ENCODE measurements at regions not wholly inside any gene's neighbourhood (a gene's known extent, or its start where the extent isn't known, plus 50 kb on each side); places are given as distances from the start of the nearest gene placed in this dataset.

DNA sequence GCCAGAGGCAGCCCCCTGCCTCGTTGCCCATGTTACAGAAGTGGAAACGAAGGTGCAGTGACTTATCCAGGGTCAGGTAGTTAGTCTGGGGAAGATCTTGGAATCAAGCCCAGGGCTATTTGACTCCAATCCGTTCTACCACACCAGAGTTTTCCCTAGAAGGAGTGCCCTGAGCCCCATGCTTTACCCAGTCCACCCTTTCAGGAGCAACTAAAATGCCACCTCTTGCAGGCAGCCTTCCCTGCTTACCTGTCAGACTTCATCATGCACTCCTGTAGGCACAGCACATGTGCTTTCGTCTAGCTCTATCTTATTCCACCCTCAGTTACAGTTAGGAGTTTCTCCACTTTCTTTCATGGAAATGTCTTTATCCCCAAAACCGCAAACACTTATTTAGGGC lies 80.2 kb downstream of the CHST1 start:
- no peak for TF ChIP-seq SIN3A (IDR thresholded peaks at IDR 0.05; ENCODE audit: borderline replicate concordance, insufficient read depth, low read length)
- TF ChIP-seq, protein P1, sequence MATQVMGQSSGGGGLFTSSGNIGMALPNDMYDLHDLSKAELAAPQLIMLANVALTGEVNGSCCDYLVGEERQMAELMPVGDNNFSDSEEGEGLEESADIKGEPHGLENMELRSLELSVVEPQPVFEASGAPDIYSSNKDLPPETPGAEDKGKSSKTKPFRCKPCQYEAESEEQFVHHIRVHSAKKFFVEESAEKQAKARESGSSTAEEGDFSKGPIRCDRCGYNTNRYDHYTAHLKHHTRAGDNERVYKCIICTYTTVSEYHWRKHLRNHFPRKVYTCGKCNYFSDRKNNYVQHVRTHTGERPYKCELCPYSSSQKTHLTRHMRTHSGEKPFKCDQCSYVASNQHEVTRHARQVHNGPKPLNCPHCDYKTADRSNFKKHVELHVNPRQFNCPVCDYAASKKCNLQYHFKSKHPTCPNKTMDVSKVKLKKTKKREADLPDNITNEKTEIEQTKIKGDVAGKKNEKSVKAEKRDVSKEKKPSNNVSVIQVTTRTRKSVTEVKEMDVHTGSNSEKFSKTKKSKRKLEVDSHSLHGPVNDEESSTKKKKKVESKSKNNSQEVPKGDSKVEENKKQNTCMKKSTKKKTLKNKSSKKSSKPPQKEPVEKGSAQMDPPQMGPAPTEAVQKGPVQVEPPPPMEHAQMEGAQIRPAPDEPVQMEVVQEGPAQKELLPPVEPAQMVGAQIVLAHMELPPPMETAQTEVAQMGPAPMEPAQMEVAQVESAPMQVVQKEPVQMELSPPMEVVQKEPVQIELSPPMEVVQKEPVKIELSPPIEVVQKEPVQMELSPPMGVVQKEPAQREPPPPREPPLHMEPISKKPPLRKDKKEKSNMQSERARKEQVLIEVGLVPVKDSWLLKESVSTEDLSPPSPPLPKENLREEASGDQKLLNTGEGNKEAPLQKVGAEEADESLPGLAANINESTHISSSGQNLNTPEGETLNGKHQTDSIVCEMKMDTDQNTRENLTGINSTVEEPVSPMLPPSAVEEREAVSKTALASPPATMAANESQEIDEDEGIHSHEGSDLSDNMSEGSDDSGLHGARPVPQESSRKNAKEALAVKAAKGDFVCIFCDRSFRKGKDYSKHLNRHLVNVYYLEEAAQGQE (IDR thresholded peaks at IDR 0.05; ENCODE audit: insufficient read depth in 1 of 2, low read depth in 2 of 2, low read length in 2 of 2), result no peak
- TF ChIP-seq FOXP2 (optimal IDR thresholded peaks at IDR 0.05; ENCODE audit: borderline replicate concordance, extremely low read depth, extremely low read length, insufficient read depth), result no peak
- TF ChIP-seq TAF1 (IDR thresholded peaks at IDR 0.05; ENCODE audit: borderline replicate concordance, insufficient read depth, low read length), result no peak
- TF ChIP-seq POLR2AphosphoS5 (IDR thresholded peaks at IDR 0.05; ENCODE audit: low read depth, low read length), result no peak

DNA sequence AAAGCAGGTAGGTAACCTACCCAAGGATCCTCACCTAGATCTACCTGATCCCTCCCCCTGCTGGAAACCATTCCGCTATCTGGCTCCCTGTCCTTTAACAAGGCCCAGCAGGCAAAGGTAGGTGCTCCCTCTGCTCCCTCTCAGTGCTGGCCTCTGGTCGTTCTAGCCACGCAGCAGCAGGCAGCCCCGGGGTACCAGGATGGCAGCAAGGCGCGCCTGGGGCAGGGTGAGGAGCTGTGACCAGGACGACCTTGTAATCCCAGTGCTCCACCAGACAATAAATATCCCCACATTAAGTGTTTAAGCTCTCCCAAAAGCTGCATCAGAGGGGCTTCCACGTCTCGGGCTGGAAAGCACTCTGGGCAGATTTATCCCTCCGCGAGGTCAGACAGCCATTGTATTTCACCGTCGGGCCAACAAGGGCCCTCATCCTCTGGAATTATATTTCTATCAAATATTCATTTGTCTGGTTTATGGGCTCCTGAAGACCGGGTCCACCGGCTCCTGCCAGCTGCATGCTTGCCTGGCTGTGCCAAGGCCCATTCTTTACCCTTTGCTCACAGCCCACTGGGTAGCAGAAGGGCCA lies 81.3 kb downstream of the CHST1 start:
- TF ChIP-seq SIN3A (IDR thresholded peaks at IDR 0.05; ENCODE audit: borderline replicate concordance, insufficient read depth, low read length), result no peak
- TF ChIP-seq TAF1 (IDR thresholded peaks at IDR 0.05; ENCODE audit: borderline replicate concordance, insufficient read depth, low read length), result no peak
- TF ChIP-seq POLR2AphosphoS5 (IDR thresholded peaks at IDR 0.05; ENCODE audit: low read depth, low read length), result no peak
- TF ChIP-seq, protein P1 (IDR thresholded peaks at IDR 0.05; ENCODE audit: insufficient read depth in 1 of 2, low read depth in 2 of 2, low read length in 2 of 2), result no peak
- no peak for TF ChIP-seq FOXP2 (optimal IDR thresholded peaks at IDR 0.05; ENCODE audit: borderline replicate concordance, extremely low read depth, extremely low read length, insufficient read depth)

DNA sequence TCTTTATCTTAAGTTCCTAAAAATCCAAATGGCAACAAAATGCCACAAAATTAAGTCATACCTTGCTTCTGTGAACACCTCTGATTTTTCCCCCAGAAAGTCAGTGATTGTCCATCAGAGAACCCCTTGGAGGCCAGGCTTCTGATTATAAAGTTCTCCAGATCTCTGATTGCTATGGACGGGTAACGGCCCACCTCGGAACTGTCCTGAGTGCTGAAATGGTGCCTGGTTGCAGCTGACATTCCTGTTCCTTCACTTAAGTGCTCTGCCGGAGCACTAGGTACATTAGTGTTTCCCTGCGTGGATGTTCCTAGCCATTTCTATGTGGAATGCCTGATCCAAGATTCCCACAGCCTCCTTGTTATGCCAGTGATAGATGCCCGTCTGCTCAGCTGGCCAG lies 85.0 kb downstream of the CHST1 start:
- TF ChIP-seq FOXP2 (optimal IDR thresholded peaks at IDR 0.05; ENCODE audit: borderline replicate concordance, extremely low read depth, extremely low read length, insufficient read depth) (no peak), TAF1 (IDR thresholded peaks at IDR 0.05; ENCODE audit: borderline replicate concordance, insufficient read depth, low read length) (no peak)
- TF ChIP-seq, protein P1 (IDR thresholded peaks at IDR 0.05; ENCODE audit: insufficient read depth in 1 of 2, low read depth in 2 of 2, low read length in 2 of 2), result peak; percentile 85 to 96

DNA sequence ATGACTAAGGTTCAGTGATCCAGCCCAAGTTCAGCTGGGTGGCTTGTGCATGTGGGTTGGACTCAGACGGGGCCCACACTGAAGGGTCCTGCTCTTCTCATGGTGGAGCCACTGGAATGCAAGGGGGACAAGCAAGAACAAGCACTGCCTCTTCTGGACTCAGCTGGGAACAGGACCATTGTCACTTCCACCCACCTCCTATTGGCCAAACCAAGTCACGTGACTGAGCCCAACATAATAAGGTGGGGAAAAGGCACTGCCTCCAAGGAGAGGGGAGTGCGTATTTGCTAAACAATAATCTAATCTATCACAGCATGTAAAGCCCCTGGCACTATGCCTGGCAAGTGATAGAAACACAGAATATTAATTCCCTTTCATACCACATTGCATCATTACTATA lies 87.1 kb downstream of the CHST1 start:
- no peak for TF ChIP-seq SIN3A (IDR thresholded peaks at IDR 0.05; ENCODE audit: borderline replicate concordance, insufficient read depth, low read length)
- no peak for TF ChIP-seq FOXP2 (optimal IDR thresholded peaks at IDR 0.05; ENCODE audit: borderline replicate concordance, extremely low read depth, extremely low read length, insufficient read depth)

DNA sequence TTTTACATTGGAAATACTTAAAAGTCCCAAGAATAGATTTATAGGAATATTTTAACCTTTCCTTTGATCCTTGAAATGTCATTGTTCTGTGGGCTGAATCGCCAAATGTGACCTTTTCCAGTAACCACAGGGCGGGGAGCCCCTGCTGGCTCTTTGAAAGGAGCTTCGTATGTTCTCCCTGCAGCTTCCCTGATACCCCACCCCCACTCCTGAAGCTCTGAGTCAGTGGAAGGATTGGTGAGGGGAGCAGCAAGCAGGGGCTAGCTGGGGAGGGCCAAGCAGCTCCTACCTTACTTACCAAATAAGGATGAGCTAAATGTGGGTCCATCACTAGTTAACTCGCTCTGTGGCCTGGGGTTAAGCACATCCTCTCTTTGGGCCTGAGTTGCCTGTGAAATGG lies 87.7 kb downstream of the CHST1 start:
- TF ChIP-seq SIN3A (IDR thresholded peaks at IDR 0.05; ENCODE audit: borderline replicate concordance, insufficient read depth, low read length) (no peak), TAF1 (IDR thresholded peaks at IDR 0.05; ENCODE audit: borderline replicate concordance, insufficient read depth, low read length) (no peak), FOXP2 (optimal IDR thresholded peaks at IDR 0.05; ENCODE audit: borderline replicate concordance, extremely low read depth, extremely low read length, insufficient read depth) (no peak), POLR2AphosphoS5 (IDR thresholded peaks at IDR 0.05; ENCODE audit: low read depth, low read length) (no peak)
- TF ChIP-seq, protein P1 (IDR thresholded peaks at IDR 0.05; ENCODE audit: insufficient read depth in 1 of 2, low read depth in 2 of 2, low read length in 2 of 2), result no peak
